OCI-LY1 (cell line): ENCODE measurements at regions not wholly inside any gene's neighbourhood (a gene's known extent, or its start where the extent isn't known, plus 50 kb on each side); places are given as distances from the start of the nearest gene placed in this dataset.

Experiments used
- CTCF ChIP-seq: fragments of 200-600 bp; sonication (generic), shearing (Covaris generic); IDR thresholded peaks from 2 replicates; pipeline ENCODE4 v1.5.1; 2017; ENCODE audit warnings: mild to moderate bottlenecking, antibody characterized with exemption, low read length, moderate library complexity, mixed read lengths
- EZH2 ChIP-seq: fragments of 200-600 bp; sonication (generic), shearing (Covaris generic); IDR thresholded peaks from 2 replicates; pipeline ENCODE4 v1.8.0; 2017; ENCODE audit warnings: borderline replicate concordance, mixed run types, mild to moderate bottlenecking, antibody characterized with exemption, low read length, moderate library complexity, mixed read lengths

GRCh38 chr4:173821036-173821435 is 291.0 kb upstream of the HAND2 start:
- no peak for TF ChIP-seq CTCF
- TF ChIP-seq EZH2: no peak
